Stimulated activated CD8-positive, alpha-beta memory T cell treated with anti-CD3 and anti-CD28 coated beads, Interleukin-4, amount 100 ng/mL, for 24 hours (primary cell): ENCODE measurements at regions not wholly inside any gene's neighbourhood (a gene's known extent, or its start where the extent isn't known, plus 50 kb on each side); places are given as distances from the start of the nearest gene placed in this dataset.
"Not testable (repeated sequence)": the region's sequence is repeated elsewhere in the genome, so short reads cannot be mapped to it uniquely, and the experiment has no call there.

Experiments used
- DNase-seq: peaks from one replicate; pipeline ENCODE4 v3.0.0-alpha.2; 2020; ENCODE audit warnings: low read depth

- DNase-seq: no peak
Measured at GRCh38 chr14:37650356-37651037, 55.1 kb downstream of the TTC6 start.

- DNase-seq: no peak
Measured at GRCh38 chr14:37652042-37652441, 56.6 kb downstream of the TTC6 start.

- DNase-seq: no peak
Measured at GRCh38 chr14:37655418-37655817, 60.0 kb downstream of the TTC6 start.

- no peak for DNase-seq
Measured at GRCh38 chr14:37658156-37658555, 62.7 kb downstream of the TTC6 start.

- DNase-seq: no peak
Measured at GRCh38 chr14:37663498-37663897, 68.1 kb downstream of the TTC6 start.

- DNase-seq: no peak
Measured at GRCh38 chr14:37665479-37665878, 70.0 kb downstream of the TTC6 start.

GRCh38 chr14:37665951-37666350 is 70.5 kb downstream of the TTC6 start:
- DNase-seq: no peak

- no peak for DNase-seq
Measured at GRCh38 chr14:37668646-37669045, 73.2 kb downstream of the TTC6 start.

- no peak for DNase-seq
Measured at GRCh38 chr14:37669242-37669641, 73.8 kb downstream of the TTC6 start.

GRCh38 chr14:37673439-37673838 is 78.0 kb downstream of the TTC6 start:
- DNase-seq: no peak

- no peak for DNase-seq
Measured at GRCh38 chr14:37678916-37679315, 83.5 kb downstream of the TTC6 start.

GRCh38 chr14:37681486-37681885 is 86.1 kb downstream of the TTC6 start:
- DNase-seq: no peak

GRCh38 chr14:37692680-37693079 is 97.3 kb downstream of the TTC6 start:
- not testable (repeated sequence) for DNase-seq

GRCh38 chr14:37693420-37693819 is 98.0 kb downstream of the TTC6 start:
- DNase-seq: not testable (repeated sequence)

- no peak for DNase-seq
Measured at GRCh38 chr14:37695866-37696265, 100.4 kb downstream of the TTC6 start.

- DNase-seq: no peak
Measured at GRCh38 chr14:37697489-37698121, 102.2 kb downstream of the TTC6 start.

GRCh38 chr14:37698840-37699777 is 103.7 kb downstream of the TTC6 start:
- no peak for DNase-seq

- DNase-seq: no peak
Measured at GRCh38 chr14:37707716-37708115, 112.3 kb downstream of the TTC6 start.

GRCh38 chr14:37708481-37708880 is 113.1 kb downstream of the TTC6 start:
- DNase-seq: no peak

- no peak for DNase-seq
Measured at GRCh38 chr14:37709419-37710195, 114.2 kb downstream of the TTC6 start.

GRCh38 chr14:37711356-37711830 is 116.0 kb downstream of the TTC6 start:
- no peak for DNase-seq
